Embryonic facial prominence (tissue), 1 donor: ENCODE measurements at regions not wholly inside any gene's neighbourhood (a gene's known extent, or its start where the extent isn't known, plus 50 kb on each side); places are given as distances from the start of the nearest gene placed in this dataset.

Experiments
- DNase-seq: peaks from one replicate; pipeline ENCODE4 v3.0.0-alpha.2; 2016; ENCODE audit errors: extremely low spot score

GRCh38 chr13:74202129-74202813, 68.1 kb upstream of the KLF12 start:
- no peak for DNase-seq

GRCh38 chr13:74201530-74201929, 67.3 kb upstream of the KLF12 start:
- no peak for DNase-seq

GRCh38 chr13:74200081-74200480, 65.9 kb upstream of the KLF12 start:
- DNase-seq = no peak

DNA sequence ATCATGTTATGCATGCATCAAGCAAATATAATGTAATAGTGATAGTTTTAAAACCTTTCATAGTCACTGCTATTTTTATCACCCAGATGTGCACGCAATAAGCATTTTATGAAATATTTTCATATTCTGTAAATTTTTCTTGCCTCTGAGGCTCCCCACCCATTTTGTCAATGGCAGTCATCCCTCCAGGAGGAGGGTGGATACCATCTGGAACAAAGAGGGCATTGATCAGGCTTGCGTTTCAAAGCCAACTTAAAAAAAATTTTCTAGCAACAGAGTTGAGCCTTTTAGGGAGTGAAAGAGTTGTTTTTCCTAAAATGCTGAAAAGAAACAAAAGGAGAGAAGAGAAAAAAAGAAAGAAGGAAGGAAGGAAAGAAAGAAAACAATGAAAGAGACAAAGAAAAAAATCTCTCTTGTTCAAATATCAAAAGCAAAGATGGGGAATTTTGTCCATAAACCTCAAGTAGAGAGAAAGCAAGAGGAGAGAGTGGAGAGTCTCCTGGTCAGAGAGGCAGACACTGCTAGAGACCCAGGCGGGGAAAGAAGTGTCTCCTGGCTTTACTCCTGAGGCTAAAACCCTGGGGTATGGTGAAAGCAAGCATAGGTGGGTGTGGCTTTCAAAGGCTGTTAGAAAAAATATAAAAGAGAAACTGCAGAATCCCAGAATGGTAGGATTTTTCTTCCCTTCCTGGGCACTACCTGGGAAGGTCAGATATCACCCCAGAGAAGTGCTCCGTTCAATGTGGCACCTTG, 63.6 kb upstream of the KLF12 start:
- DNase-seq = no peak

GRCh38 chr13:74194846-74195245, 60.6 kb upstream of the KLF12 start:
- no peak for DNase-seq

GRCh38 chr13:74193391-74193790, 59.2 kb upstream of the KLF12 start:
- DNase-seq = no peak

GRCh38 chr13:74191410-74191809, 57.2 kb upstream of the KLF12 start:
- DNase-seq = no peak

GRCh38 chr13:74190999-74191398, 56.8 kb upstream of the KLF12 start:
- no peak for DNase-seq

- no peak for DNase-seq
Observed at GRCh38 chr13:74187564-74187963, 53.4 kb upstream of the KLF12 start.

DNA sequence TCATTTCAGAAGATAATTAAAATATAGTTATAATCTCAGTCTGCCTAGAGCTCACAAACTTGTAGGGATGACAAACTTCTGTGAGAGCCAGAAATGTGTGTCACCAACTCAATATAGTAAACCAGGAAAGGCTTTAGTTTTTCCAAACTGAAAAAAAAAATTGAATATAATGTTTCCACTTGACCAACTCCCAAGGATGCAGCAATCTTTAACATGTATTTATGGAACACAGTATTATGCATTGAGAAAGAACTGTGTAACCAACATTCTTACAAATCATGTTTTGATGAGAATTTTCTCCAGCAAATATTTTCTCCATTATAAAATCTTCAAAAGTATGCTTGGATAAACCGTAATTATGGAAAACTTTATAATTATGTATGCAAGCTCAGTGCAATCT, 50.1 kb upstream of the KLF12 start:
- no peak for DNase-seq
